ENCODE measurements at regions not wholly inside any gene's neighbourhood (a gene's known extent, or its start where the extent isn't known, plus 50 kb on each side); places are given as distances from the start of the nearest gene placed in this dataset.
"Not testable (repeated sequence)": the region's sequence is repeated elsewhere in the genome, so short reads cannot be mapped to it uniquely, and the experiment has no call there.

- no peak for DNase-seq
Observed at GRCh38 chr11:45402049-45402630, 116.0 kb upstream of the SYT13 start.

DNA sequence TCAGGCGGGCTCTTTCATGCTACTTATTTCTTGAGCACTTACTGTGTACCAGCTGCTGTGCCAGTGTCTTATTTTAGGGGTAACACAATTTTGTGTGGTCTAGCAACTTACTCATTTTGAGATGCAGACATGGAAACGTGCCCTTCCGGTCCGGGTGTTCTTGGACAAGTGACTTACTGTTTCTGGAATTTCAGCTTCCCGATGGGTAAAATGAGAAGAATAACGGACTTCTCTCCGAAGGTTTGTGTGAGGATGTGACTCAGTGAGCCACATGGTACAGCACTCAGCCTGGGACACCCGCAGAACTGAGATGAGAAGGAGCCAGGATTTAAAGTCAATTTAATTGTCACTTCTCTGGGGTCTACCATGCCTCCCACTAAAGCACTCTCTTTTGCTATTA lies 114.5 kb upstream of the SYT13 start:
- DNase-seq: no peak

DNA sequence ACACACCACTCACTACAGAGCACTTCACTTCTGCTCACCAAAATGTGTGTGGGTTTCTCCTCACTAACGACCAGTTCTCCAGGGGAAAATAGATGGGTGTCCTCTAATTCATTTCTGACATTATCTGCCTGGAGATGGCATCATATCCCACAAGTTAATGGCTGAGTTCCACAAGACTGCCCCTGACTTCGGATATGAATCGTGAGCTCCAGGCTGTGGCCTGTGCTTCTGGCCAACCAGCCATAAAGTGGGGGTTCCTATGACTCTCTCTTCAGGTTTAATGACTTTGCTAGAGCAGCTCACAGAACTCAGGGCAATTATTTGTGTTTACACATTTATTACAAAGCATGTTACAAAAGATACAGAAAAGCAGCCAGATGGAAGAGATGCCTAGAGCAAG lies 113.0 kb upstream of the SYT13 start:
- DNase-seq: no peak

- DNase-seq: no peak
Observed at GRCh38 chr11:45398325-45398724, 112.2 kb upstream of the SYT13 start.

DNA sequence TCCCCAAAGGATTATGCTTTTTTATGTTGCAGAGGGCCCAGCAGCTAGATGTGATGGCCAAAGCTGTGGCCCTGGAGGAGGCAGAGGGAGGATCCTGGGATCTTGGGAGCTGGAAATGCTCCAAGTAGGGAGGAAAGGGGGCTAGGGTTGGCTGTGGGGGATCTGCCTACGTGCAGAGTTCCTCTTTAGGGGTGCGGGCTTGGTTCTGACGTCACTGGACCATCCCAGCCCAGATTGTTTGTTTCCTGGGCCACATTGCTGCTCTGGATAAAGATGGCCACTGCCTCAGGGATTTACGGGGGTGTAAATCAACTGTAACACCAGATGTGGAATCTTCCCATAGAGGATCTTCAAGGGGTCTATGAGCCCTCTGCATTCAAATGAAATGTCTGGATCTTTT lies 110.3 kb upstream of the SYT13 start:
- no peak for DNase-seq

GRCh38 chr11:45395947-45396346 lies 109.8 kb upstream of the SYT13 start:
- DNase-seq: no peak

DNA sequence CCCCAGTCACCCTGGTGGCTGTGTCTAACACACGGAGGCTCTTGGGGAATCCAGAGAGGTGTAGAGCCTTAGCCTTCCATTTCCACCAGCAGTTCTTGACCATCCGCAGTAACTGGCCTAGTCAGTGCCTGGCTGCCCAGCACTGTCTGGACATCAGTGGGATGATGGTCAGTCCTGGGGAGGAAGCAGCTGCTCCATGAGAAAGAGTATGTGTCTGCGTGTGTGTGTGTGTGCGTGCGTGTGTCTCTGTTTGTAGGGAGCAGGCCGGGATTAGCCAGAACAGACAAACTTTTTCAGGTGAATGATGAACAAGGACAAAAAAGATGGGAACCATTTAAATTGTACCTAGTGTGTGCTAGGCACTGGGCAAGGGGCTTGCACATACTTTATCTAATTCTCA lies 109.3 kb upstream of the SYT13 start:
- DNase-seq: no peak

- DNase-seq: no peak
Observed at GRCh38 chr11:45394294-45395085, 108.3 kb upstream of the SYT13 start.

GRCh38 chr11:45393826-45394225 lies 107.7 kb upstream of the SYT13 start:
- no peak for DNase-seq

DNA sequence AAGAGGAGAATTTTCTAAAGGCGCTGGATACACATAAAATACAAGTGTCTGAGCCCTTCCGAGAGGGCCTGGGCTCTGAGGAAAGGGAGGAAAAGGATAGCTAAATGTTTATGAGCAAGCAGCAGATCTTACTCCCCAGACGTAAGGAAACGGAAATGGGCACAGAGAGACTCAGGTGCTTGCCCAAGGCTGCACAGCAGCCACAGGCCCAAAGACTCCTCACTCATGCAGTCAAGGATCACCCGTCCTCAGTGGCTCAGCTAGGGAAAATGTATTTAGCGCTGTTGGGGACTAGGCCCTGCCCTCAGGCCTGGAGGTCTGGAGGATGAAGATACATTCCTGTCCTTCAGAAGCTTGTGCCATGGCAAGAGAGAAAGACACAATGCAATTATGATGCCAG lies 107.2 kb upstream of the SYT13 start:
- DNase-seq: no peak

- DNase-seq: no peak
Observed at GRCh38 chr11:45392591-45393091, 106.5 kb upstream of the SYT13 start.

DNA sequence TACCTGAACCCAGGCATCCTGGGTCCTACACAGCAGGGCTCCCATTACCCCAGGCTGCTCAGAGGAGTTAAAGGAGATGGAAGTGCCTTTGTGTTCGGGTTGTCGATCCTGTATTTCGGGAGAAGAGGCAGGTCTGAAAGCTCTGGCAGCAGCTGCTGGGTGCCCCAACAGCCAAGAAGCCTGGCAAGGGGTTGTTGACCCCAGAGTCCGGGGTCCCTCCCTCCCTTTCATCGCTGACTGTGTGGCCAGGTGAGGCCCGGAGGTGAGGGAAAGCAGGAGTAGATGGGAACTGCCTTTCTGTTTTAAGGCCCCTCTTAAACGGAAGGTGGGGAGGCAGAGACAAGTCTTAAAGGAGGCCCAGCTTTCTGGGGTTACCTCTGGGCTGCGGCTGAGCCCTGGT lies 106.0 kb upstream of the SYT13 start:
- DNase-seq: no peak

DNA sequence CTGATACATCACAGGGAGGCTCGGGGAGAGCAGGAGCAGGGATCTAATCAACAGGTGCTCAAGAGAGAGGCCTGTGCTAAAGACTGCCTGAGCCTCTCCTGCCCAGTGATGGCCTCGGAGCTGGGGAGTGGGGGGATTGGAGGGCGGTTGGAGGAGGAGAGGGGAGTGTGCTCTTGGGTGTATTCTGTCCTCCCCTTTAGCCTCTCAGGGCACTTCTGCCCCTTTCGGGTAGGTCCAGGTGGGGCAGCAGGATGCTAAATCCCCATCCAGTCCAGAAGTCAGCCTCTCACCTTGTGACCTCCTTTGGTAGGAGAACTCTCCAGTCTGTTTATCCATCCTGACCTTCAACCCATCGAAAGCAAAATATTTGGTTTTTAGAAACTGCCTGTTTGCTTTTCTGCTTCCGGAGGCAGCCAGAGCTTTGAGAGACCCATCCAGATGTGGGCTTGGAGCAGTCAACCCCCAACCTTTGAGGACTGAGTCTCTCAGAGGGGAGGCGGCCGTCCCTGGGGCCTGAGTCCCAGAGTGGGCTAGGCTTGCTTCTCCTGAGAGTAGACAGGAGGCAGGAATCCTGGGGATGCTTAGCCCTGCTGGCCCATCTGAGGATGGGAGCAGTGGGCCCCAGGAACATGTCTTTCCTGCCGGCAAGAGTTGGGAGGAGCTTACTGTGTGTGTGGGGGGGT lies 105.2 kb upstream of the SYT13 start:
- no peak for DNase-seq

GRCh38 chr11:45390407-45390806 lies 104.3 kb upstream of the SYT13 start:
- DNase-seq: no peak

GRCh38 chr11:45388472-45388871 lies 102.3 kb upstream of the SYT13 start:
- DNase-seq: no peak

DNA sequence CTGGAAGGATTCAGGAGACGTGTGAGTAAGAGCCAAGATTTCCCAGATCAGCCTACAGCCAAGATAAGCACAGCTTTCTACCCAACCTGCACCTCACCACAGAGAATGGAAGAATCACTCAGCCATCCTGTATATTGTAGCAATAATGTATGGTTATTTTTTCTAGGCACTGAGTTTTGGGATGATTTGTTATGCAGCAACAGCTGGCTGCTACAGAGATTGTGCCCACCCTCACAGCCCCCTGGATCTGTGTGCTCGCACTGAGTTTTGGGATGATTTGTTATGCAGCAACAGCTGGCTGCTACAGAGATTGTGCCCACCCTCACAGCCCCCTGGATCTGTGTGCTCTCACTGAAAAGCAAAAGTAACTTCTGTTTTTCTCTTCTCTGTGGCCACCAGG lies 101.7 kb upstream of the SYT13 start:
- not testable (repeated sequence) for DNase-seq

DNA sequence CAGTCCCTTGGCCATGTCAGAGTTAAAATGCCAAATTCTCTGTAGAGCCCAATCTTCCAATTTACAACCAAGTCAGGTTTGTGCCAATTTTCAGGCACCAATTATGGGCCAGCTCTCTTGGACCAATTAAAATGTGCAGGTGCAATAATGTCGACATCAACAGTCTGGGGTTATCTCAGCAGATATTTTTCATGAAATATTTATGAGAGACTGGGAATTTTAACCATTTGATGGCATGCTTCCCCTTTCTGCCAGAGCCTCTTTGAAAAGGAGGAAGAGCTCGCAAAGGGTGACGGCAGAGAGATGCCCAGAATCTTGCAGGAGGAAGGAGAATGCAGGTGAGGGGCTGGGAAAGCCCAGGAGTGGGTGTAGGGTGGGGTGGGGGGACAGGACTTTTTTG lies 100.8 kb upstream of the SYT13 start:
- no peak for DNase-seq

- no peak for DNase-seq
Observed at GRCh38 chr11:45385844-45386243, 99.7 kb upstream of the SYT13 start.

GRCh38 chr11:45385423-45385822 lies 99.3 kb upstream of the SYT13 start:
- DNase-seq: no peak

- no peak for DNase-seq
Observed at GRCh38 chr11:45384711-45385241, 98.6 kb upstream of the SYT13 start.

DNA sequence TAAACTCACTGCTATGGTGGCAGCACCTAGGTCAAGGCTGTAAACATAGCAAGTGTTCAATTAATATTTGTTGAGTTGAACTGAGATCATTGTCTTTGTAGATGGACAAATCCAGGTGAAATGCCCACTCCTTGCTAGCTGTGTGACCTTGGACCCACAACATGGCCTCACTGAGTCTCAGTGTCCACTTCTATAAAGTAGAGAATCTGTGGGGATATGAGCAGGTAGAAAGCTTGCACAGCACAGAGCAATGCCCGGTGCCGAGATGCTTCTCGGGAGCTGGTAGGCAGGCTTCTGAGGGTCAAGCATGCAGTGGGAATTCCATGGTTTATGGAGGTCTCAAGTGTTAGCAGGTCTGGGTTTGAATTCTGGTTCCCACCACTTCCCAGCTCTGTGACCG lies 97.9 kb upstream of the SYT13 start:
- DNase-seq: no peak

GRCh38 chr11:45383224-45383623 lies 97.1 kb upstream of the SYT13 start:
- no peak for DNase-seq

GRCh38 chr11:45382133-45382878 lies 96.2 kb upstream of the SYT13 start:
- no peak for DNase-seq
